SK-N-MC (cell line): ENCODE measurements at regions not wholly inside any gene's neighbourhood (a gene's known extent, or its start where the extent isn't known, plus 50 kb on each side); places are given as distances from the start of the nearest gene placed in this dataset.
"Not testable (repeated sequence)": the region's sequence is repeated elsewhere in the genome, so short reads cannot be mapped to it uniquely, and the experiment has no call there.

ENCODE experiments used
- DNase-seq: peaks from one replicate; pipeline ENCODE4 v3.0.0-alpha.2; 2011; ENCODE audit warnings: low read depth, low spot score
- H3K27ac ChIP-seq: fragments of 200-600 bp; sonication (generic); 2 replicates; pipeline ENCODE4 v1.5.1; 2016; ENCODE audit warnings: mixed run types
- H3K36me3 ChIP-seq: fragments of 200-600 bp; sonication (generic); 2 replicates; pipeline ENCODE4 v1.6.1; 2017; ENCODE audit warnings: antibody characterized with exemption, low read length, mixed read lengths; ENCODE audit not compliant: insufficient read depth
- H3K4me3 ChIP-seq: fragments of 200-600 bp; sonication (generic); 2 replicates; pipeline ENCODE4 v1.5.1; 2016
- H3K9ac ChIP-seq: fragments of 200-600 bp; sonication (generic); 2 replicates; pipeline ENCODE4 v1.8.0; 2017; ENCODE audit warnings: mixed run types, mixed read lengths; ENCODE audit not compliant: insufficient read length
- H3K9me3 ChIP-seq: fragments of 200-600 bp; sonication (generic); 2 replicates; pipeline ENCODE4 v1.6.1; 2017; ENCODE audit warnings: low read depth, mild to moderate bottlenecking, antibody characterized with exemption, low read length, moderate library complexity, mixed read lengths
- EZH2 ChIP-seq: fragments of 200-600 bp; sonication (generic); IDR thresholded peaks from one replicate; pipeline ENCODE4 v1.6.1; 2017; ENCODE audit warnings: antibody characterized with exemption
- FOXP2 ChIP-seq: optimal IDR thresholded peaks from 2 replicates; pipeline ENCODE3; 2011; ENCODE audit warnings: mild to moderate bottlenecking, moderate library complexity; ENCODE audit not compliant: insufficient read depth; ENCODE audit errors: extremely low read length, control extremely low read depth
- POLR2AphosphoS5 ChIP-seq: IDR thresholded peaks from 2 replicates; pipeline ENCODE4 v1.6.1; 2012; ENCODE audit warnings: mild to moderate bottlenecking, low read depth, low read length, borderline replicate concordance

GRCh38 chr5:126677121-126677520, 76.4 kb downstream of the PHAX start:
- Histone ChIP-seq H3K4me3 (no peak overlapping the region), H3K9me3 (no peaks in the 10 kb centered on the region), H3K9ac (no peak overlapping the region), H3K36me3 (no peaks in the 10 kb centered on the region), H3K27ac (no peak overlapping the region)
- DNase-seq, result no peak
- TF ChIP-seq EZH2, result no peak
- no peak for TF ChIP-seq FOXP2
- no peak for TF ChIP-seq POLR2AphosphoS5

- DNase-seq, result peak; percentile 74
- Histone ChIP-seq H3K27ac (peak overlapping the region; percentile 57), H3K9me3 (peaks cover 3% of the 10 kb centered on the region; the same call in 1 of the 2 replicates), H3K36me3 (no peaks in the 10 kb centered on the region), H3K4me3 (peak overlapping the region; percentile 60), H3K9ac (no peak overlapping the region)
- no peak for TF ChIP-seq EZH2
- TF ChIP-seq POLR2AphosphoS5, result peak; percentile 44; the same call in 1 of the 2 replicates
- peak; percentile 36 for TF ChIP-seq FOXP2
These were observed 79.6 kb downstream of the PHAX start for GRCh38 chr5:126680191-126680817.

DNA sequence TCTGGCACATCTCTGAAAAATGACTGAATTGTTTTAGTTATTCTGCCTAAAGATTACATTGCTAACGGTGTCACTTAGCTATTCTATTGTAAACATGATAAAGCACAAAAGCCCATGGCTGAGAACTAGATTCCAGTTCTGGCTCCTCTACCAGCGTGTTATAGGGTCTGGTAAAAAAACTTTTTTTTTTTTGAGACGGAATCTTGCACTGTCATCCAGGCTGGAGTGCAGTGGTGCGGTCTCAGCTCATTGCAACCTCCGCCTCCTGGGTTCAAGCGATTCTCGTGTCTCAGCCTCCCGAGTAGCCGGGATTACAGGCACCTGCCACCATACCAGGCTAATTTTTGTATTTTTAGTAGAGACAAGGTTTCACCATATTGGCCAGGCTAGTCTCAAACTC, 80.6 kb downstream of the PHAX start:
- not testable (repeated sequence) for H3K9ac ChIP-seq, DNase-seq, H3K36me3 ChIP-seq, H3K4me3 ChIP-seq, H3K9me3 ChIP-seq
- H3K27ac ChIP-seq, result peak overlapping the region; percentile 45; the same call in 1 of the 2 replicates

GRCh38 chr5:126681970-126682369, 81.2 kb downstream of the PHAX start:
- Histone ChIP-seq H3K4me3 (no peak overlapping the region), H3K36me3 (no peaks in the 10 kb centered on the region), H3K9ac (no peak overlapping the region), H3K9me3 (peaks cover 3% of the 10 kb centered on the region; the same call in 1 of the 2 replicates), H3K27ac (no peak overlapping the region)
- TF ChIP-seq POLR2AphosphoS5, result no peak
- TF ChIP-seq FOXP2, result no peak
- TF ChIP-seq EZH2, result no peak
- peak; percentile 40 for DNase-seq

DNA sequence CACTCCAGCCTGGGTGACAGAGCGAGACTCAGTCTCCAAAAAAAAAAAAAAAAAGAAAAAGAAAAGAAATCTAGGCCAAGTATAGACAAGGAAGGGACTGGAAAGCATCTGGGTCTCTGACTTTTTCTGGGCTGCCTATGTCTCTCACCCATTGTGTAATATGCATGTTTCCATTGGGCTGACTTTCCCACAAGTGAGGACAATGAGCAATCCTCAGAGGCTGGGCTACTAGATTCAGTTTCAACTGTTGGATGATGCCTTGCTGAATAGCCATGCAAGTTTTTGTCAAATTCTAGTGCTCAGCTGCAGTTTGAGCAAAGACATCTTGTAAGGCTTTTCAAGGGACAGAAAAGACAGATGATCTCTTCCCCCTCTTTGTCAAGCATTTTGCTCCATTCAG, 82.1 kb downstream of the PHAX start:
- Histone ChIP-seq H3K9ac (no peak overlapping the region), H3K9me3 (peaks cover 3% of the 10 kb centered on the region; the same call in 1 of the 2 replicates), H3K4me3 (no peak overlapping the region), H3K36me3 (no peaks in the 10 kb centered on the region), H3K27ac (no peak overlapping the region)
- DNase-seq, result no peak
- TF ChIP-seq EZH2 (no peak), FOXP2 (no peak), POLR2AphosphoS5 (no peak)

GRCh38 chr5:126683912-126684311, 83.2 kb downstream of the PHAX start:
- Histone ChIP-seq H3K36me3 (no peaks in the 10 kb centered on the region), H3K9me3 (peaks cover 3% of the 10 kb centered on the region; the same call in 1 of the 2 replicates), H3K27ac (peak overlapping the region; percentile 58; the same call in 1 of the 2 replicates), H3K4me3 (no peak overlapping the region), H3K9ac (no peak overlapping the region)
- TF ChIP-seq EZH2 (no peak), POLR2AphosphoS5 (peak; percentile 58; the same call in 1 of the 2 replicates)
- peak; percentile 98 for DNase-seq

- H3K27ac ChIP-seq, DNase-seq, H3K9me3 ChIP-seq, H3K9ac ChIP-seq, H3K4me3 ChIP-seq, H3K36me3 ChIP-seq: not testable (repeated sequence)
These were observed 84.1 kb downstream of the PHAX start for GRCh38 chr5:126684656-126685442.

- Histone ChIP-seq H3K4me3 (no peak overlapping the region), H3K27ac (no peak overlapping the region), H3K9me3 (peaks cover 3% of the 10 kb centered on the region; the same call in 1 of the 2 replicates), H3K36me3 (no peaks in the 10 kb centered on the region), H3K9ac (no peak overlapping the region)
- TF ChIP-seq FOXP2 (no peak), POLR2AphosphoS5 (no peak), EZH2 (no peak)
- DNase-seq, result no peak
These were observed 85.8 kb downstream of the PHAX start for GRCh38 chr5:126686451-126687126.
